ENCODE measurements at regions not wholly inside any gene's neighbourhood (a gene's known extent, or its start where the extent isn't known, plus 50 kb on each side); places are given as distances from the start of the nearest gene placed in this dataset.

- no peak overlapping the region for H3K4me3 Mint-ChIP-seq
- DNase-seq: no peak
- no peaks in the 10 kb centered on the region for H3K36me3 Mint-ChIP-seq (ENCODE audit: low read depth)
- peaks cover 6% of the 10 kb centered on the region for H3K4me1 Mint-ChIP-seq (ENCODE audit: low read depth)
- H3K27ac Mint-ChIP-seq: no peak overlapping the region
- no peaks in the 10 kb centered on the region for H3K9me3 Mint-ChIP-seq
- H3K27me3 Mint-ChIP-seq (ENCODE audit: insufficient read depth): no peaks in the 10 kb centered on the region
- no peak for TF ChIP-seq CTCF (IDR thresholded peaks at IDR 0.05)
These were observed 1072.3 kb downstream of the FLRT2 start for GRCh38 chr14:86602263-86602662.

DNA sequence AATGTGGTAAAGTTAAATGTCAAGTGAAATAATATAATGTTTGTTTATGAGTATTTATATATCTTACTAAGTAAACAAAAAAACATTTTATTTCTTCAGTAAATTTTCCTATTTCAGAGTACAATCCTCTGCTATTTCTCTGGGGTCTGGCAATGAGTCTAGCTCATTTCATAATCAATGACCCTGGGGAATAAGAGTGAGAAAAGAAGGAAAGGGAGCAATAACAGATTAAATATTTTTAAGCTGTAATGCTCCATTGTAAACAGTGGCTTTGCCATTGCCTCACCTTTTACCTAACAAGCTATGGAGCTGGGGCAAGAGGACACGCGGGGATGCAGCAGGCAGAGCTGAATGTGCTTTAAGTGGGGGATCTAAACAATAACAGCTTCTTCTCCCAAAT lies 1071.9 kb downstream of the FLRT2 start:
- no peaks in the 10 kb centered on the region for H3K9me3 Mint-ChIP-seq
- H3K4me1 Mint-ChIP-seq (ENCODE audit: low read depth): peaks cover 6% of the 10 kb centered on the region
- H3K36me3 Mint-ChIP-seq (ENCODE audit: low read depth): no peaks in the 10 kb centered on the region
- H3K4me3 Mint-ChIP-seq: no peak overlapping the region
- no peak overlapping the region for H3K27ac Mint-ChIP-seq
- H3K27me3 Mint-ChIP-seq (ENCODE audit: insufficient read depth): no peaks in the 10 kb centered on the region
- TF ChIP-seq CTCF (IDR thresholded peaks at IDR 0.05): no peak
- DNase-seq: no peak

- TF ChIP-seq CTCF (IDR thresholded peaks at IDR 0.05): no peak
- Mint-ChIP-seq H3K36me3 (ENCODE audit: low read depth) (no peaks in the 10 kb centered on the region), H3K4me3 (no peak overlapping the region), H3K4me1 (ENCODE audit: low read depth) (no peaks in the 10 kb centered on the region), H3K27me3 (ENCODE audit: insufficient read depth) (no peaks in the 10 kb centered on the region), H3K9me3 (no peaks in the 10 kb centered on the region), H3K27ac (no peak overlapping the region)
- no peak for DNase-seq
These were observed 1067.3 kb downstream of the FLRT2 start for GRCh38 chr14:86597279-86597678.

GRCh38 chr14:86596024-86596423 lies 1066.1 kb downstream of the FLRT2 start:
- DNase-seq: no peak
- Mint-ChIP-seq H3K27me3 (ENCODE audit: insufficient read depth) (no peaks in the 10 kb centered on the region), H3K4me1 (ENCODE audit: low read depth) (no peaks in the 10 kb centered on the region), H3K4me3 (no peak overlapping the region), H3K9me3 (no peaks in the 10 kb centered on the region), H3K27ac (no peak overlapping the region), H3K36me3 (ENCODE audit: low read depth) (peaks cover 7% of the 10 kb centered on the region; the same call in 1 of the 2 replicates)
- no peak for TF ChIP-seq CTCF (IDR thresholded peaks at IDR 0.05)

DNA sequence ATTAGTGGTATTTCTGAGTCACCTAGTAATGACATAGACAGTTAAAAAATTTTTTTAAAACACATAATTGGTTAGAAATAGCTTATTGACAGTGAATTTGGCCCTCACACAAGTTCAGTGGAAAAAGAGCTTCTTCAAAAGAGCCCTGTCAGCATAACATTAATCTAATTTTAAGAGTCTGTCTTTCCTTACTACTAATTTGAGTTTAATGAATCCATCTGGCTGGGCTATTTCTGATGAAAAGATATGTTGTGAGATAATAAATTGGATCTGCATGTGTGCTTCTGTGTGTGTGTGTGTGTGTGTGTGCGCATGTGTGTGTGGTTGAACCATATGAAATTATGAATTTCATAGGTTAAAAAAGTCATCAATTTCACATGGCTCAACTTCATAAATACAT lies 1045.2 kb downstream of the FLRT2 start:
- Mint-ChIP-seq H3K4me3 (no peak overlapping the region), H3K27me3 (ENCODE audit: insufficient read depth) (no peaks in the 10 kb centered on the region; the same call in none of the 2 replicates), H3K27ac (peak overlapping the region; percentile 22; the same call in 1 of the 2 replicates), H3K4me1 (ENCODE audit: low read depth) (peaks cover 24% of the 10 kb centered on the region), H3K36me3 (ENCODE audit: low read depth) (no peaks in the 10 kb centered on the region), H3K9me3 (peaks cover 8% of the 10 kb centered on the region)
- TF ChIP-seq CTCF (IDR thresholded peaks at IDR 0.05): no peak
- peak; percentile 10 for DNase-seq

DNA sequence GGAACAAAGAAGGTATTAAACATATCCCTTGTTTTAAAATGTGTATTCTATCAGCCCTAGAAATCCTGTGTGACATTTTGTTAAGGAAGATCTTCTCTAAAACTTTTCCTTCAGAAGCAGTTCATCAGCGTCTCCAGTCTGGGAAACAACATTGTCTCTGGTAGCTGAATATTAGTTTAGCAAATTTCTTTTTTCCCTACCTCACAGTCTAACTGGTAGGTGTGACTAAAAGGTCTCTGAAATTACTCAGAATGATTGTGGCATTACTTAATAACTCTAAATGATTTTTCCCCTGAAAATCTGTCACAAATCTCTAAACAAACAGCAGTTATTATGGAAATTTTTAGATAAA lies 1044.8 kb downstream of the FLRT2 start:
- Mint-ChIP-seq H3K4me1 (ENCODE audit: low read depth) (peaks cover 24% of the 10 kb centered on the region), H3K9me3 (peaks cover 12% of the 10 kb centered on the region), H3K27me3 (ENCODE audit: insufficient read depth) (peaks cover 1% of the 10 kb centered on the region), H3K36me3 (ENCODE audit: low read depth) (no peaks in the 10 kb centered on the region), H3K4me3 (peak overlapping the region; percentile 3; the same call in 1 of the 2 replicates), H3K27ac (peak overlapping the region; percentile 22; the same call in 1 of the 2 replicates)
- no peak for DNase-seq
- no peak for TF ChIP-seq CTCF (IDR thresholded peaks at IDR 0.05)
